HEK293T (cell line): ENCODE measurements at regions not wholly inside any gene's neighbourhood (a gene's known extent, or its start where the extent isn't known, plus 50 kb on each side); places are given as distances from the start of the nearest gene placed in this dataset.

Experiments used
- BHLHE40 ChIP-seq: fragments of 450-650 bp; IDR thresholded peaks from 2 replicates; pipeline ENCODE4 v1.6.1; 2016; ENCODE audit warnings: mild to moderate bottlenecking, moderate library complexity, borderline replicate concordance
- CTBP1 ChIP-seq: fragments of 450-650 bp; IDR thresholded peaks from 2 replicates; pipeline ENCODE4 v1.6.1; 2016; ENCODE audit warnings: borderline replicate concordance
- FOXA1 ChIP-seq: fragments of 450-650 bp; IDR thresholded peaks from 2 replicates; pipeline ENCODE4 v1.6.1; 2016; ENCODE audit warnings: mild to moderate bottlenecking
- FOXK2 ChIP-seq: fragments of 450-650 bp; IDR thresholded peaks from 2 replicates; pipeline ENCODE4 v1.6.1; 2016; ENCODE audit warnings: mild to moderate bottlenecking
- FOXM1 ChIP-seq: fragments of 450-650 bp; IDR thresholded peaks from 2 replicates; pipeline ENCODE4 v1.6.1; 2017; ENCODE audit warnings: mild to moderate bottlenecking, borderline replicate concordance
- HDGF ChIP-seq: fragments of 450-650 bp; IDR thresholded peaks from 2 replicates; pipeline ENCODE4 v1.6.1; 2017; ENCODE audit warnings: antibody characterized with exemption, borderline replicate concordance
- L3MBTL2 ChIP-seq: fragments of 450-650 bp; conservative IDR thresholded peaks from 2 replicates; pipeline ENCODE4 v1.6.1; 2016; ENCODE audit warnings: mild to moderate bottlenecking
- LEF1 ChIP-seq: fragments of 450-650 bp; IDR thresholded peaks from 2 replicates; pipeline ENCODE4 v1.6.1; 2017; ENCODE audit warnings: mild to moderate bottlenecking, borderline replicate concordance
- NFRKB ChIP-seq: fragments of 450-650 bp; IDR thresholded peaks from 2 replicates; pipeline ENCODE4 v1.6.1; 2016; ENCODE audit warnings: mild to moderate bottlenecking, moderate library complexity
- PKNOX1 ChIP-seq: fragments of 450-650 bp; IDR thresholded peaks from 2 replicates; pipeline ENCODE4 v1.6.1; 2016
- SP1 ChIP-seq: fragments of 450-650 bp; IDR thresholded peaks from 2 replicates; pipeline ENCODE4 v1.6.1; 2017
- TARDBP ChIP-seq: fragments of 450-650 bp; IDR thresholded peaks from 2 replicates; pipeline ENCODE4 v1.6.1; 2016

- TF ChIP-seq FOXM1 (no peak), PKNOX1 (no peak), SP1 (no peak), TARDBP (no peak), LEF1 (no peak), HDGF (no peak), FOXA1 (no peak), L3MBTL2 (no peak), NFRKB (no peak), CTBP1 (no peak), FOXK2 (no peak), BHLHE40 (no peak)
These were observed 199.8 kb upstream of the ZIC3 start for GRCh38 chrX:137366018-137366633.
